NB4 (cell line): ENCODE measurements at regions not wholly inside any gene's neighbourhood (a gene's known extent, or its start where the extent isn't known, plus 50 kb on each side); places are given as distances from the start of the nearest gene placed in this dataset.

Source experiments
- POLR2A ChIP-seq: IDR thresholded peaks from 2 replicates; pipeline ENCODE4 v1.6.1; 2011; ENCODE audit warnings: mild to moderate bottlenecking; ENCODE audit not compliant: insufficient read length; ENCODE audit errors: extremely low read depth
- TF ChIP-seq, protein P1 (sequence below): IDR thresholded peaks from one replicate; pipeline ENCODE4 v1.5.1; 2012; ENCODE audit warnings: low read depth, low read length

DNA sequence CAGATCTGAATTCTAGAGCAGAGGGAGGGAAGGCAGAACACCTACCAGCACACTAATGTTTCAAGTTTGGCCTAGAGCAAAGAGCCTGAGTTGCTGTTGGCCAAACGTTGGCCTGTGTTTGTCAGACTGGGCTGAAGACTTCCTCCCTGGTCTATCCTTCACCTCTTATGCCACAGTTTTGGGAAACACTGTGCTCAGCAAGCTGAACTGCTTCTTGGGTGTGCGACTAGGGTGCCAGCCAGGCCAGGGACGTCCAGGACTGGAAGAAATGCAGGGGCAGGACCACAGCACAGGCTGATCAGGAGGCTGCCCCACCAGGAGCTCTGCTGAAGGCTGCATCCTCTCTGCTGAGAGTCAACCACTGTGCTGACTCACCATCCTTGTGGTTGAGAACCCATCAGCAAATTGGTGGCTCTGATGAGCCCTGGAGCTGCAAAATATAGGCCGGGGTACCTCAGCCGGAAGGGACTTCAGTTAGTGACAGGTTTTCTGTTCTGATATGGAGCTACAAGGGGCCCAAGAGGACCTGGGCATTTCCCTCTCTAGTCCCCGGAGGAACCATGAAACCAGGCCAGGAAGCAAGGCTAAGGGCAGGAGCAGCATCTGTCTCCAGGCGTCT lies 131.6 kb upstream of the RASGRP1 start:
- no peak for TF ChIP-seq POLR2A
- TF ChIP-seq, protein P1, sequence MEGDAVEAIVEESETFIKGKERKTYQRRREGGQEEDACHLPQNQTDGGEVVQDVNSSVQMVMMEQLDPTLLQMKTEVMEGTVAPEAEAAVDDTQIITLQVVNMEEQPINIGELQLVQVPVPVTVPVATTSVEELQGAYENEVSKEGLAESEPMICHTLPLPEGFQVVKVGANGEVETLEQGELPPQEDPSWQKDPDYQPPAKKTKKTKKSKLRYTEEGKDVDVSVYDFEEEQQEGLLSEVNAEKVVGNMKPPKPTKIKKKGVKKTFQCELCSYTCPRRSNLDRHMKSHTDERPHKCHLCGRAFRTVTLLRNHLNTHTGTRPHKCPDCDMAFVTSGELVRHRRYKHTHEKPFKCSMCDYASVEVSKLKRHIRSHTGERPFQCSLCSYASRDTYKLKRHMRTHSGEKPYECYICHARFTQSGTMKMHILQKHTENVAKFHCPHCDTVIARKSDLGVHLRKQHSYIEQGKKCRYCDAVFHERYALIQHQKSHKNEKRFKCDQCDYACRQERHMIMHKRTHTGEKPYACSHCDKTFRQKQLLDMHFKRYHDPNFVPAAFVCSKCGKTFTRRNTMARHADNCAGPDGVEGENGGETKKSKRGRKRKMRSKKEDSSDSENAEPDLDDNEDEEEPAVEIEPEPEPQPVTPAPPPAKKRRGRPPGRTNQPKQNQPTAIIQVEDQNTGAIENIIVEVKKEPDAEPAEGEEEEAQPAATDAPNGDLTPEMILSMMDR: no peak
